ENCODE measurements at regions not wholly inside any gene's neighbourhood (a gene's known extent, or its start where the extent isn't known, plus 50 kb on each side); places are given as distances from the start of the nearest gene placed in this dataset.

DNA sequence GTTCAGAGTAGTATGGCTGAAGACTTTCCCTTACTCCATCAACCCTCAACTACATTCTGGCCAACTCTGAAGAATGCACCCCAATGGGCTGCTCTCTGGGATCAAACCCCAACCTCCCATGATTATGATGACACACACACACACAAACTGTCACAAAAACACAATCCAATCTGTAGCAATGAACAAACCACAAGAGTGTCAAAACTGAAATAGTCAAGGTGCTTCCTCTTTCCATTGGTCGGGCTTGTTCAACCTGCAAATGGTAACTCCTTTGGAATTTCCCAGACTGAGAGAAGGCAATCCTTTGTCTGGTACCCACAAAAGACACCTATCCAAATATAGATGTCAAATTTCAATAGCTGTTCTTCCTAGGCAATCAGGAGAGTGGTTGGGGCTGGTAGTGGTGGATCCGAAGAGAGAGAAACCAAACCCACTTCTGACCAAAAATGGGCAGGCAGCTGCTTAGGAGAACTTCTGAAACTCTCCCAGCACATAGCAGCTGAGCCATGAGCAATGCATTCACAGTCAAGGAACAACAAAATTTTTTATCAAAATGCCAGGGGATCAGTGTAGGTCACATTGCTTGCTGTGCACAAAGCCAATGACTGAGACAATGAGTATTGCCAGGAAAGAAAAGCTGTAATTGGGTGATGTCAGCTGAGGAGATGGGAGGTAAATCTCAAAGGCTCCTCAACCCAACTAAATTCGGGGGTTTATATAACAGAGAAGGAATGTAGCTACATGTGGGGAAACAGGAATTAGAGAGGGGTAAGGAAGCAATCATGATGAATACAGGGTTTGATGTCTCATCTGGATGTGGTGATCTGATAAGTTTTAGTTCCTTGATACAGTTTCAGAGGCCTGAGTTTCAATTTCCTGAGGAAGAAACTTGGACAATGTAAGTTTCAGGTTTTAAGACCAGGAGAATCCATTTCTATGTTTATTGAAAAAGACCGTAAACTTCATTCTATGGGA lies 191.4 kb downstream of the KITLG start:
- TF ChIP-seq EZH2 (IDR thresholded peaks at IDR 0.05), result no peak
- no peak for TF ChIP-seq FOXP2 (optimal IDR thresholded peaks at IDR 0.05; ENCODE audit: control extremely low read depth, extremely low read length, insufficient read depth)
- no peak for TF ChIP-seq POLR2AphosphoS5 (IDR thresholded peaks at IDR 0.05; ENCODE audit: borderline replicate concordance, low read depth, low read length)
- no peak overlapping the region for H3K9ac ChIP-seq (ENCODE audit: insufficient read length)
- H3K4me3 ChIP-seq, result no peak overlapping the region
- no peak overlapping the region for H3K27ac ChIP-seq
- no peak for DNase-seq (ENCODE audit: low read depth, low spot score)
- H3K36me3 ChIP-seq (ENCODE audit: insufficient read depth, low read length), result no peaks in the 10 kb centered on the region
- H3K9me3 ChIP-seq (ENCODE audit: low read depth, low read length), result no peaks in the 10 kb centered on the region; the same call in 1 of the 2 replicates

DNA sequence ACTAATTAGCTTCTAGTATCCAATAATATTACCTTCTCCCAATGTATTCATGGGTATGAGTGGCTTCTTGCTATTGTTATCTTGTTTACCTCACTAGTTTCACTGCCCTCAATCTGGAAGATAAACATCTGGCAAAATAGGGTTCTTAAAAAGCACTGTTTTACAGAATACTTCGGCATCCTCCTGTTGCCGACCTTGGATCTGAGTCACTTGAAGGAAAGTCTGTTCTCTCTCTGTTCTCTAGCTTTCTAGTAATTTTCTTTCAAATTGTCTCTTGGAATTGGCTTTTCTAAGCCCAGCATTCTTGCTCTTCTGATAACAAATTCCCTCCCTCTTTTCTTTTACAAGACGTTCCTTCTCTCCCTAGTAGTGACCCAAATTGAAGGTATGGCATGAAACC lies 189.5 kb downstream of the KITLG start:
- H3K27ac ChIP-seq, result no peak overlapping the region
- TF ChIP-seq POLR2AphosphoS5 (IDR thresholded peaks at IDR 0.05; ENCODE audit: borderline replicate concordance, low read depth, low read length), result no peak
- TF ChIP-seq EZH2 (IDR thresholded peaks at IDR 0.05), result no peak
- no peak for TF ChIP-seq FOXP2 (optimal IDR thresholded peaks at IDR 0.05; ENCODE audit: control extremely low read depth, extremely low read length, insufficient read depth)

DNA sequence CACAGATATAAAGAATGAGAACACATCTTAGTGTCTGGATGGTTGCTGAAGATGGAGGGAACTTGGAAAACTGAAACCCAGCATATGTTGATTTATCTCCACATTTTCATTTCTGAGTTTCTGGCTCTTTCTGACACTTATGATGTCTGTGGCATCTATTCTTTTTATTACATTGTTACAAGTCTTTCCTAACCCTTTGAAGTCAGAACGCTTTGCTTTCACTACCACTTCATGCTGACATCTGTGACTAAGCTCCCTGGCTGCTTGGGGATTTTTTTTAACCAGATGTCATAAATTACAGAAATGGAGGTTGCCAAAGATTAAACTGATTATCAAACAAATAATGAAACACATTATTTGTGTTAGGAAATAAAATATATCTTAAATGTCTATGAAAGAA lies 188.7 kb downstream of the KITLG start:
- TF ChIP-seq POLR2AphosphoS5 (IDR thresholded peaks at IDR 0.05; ENCODE audit: borderline replicate concordance, low read depth, low read length) (no peak), EZH2 (IDR thresholded peaks at IDR 0.05) (no peak), FOXP2 (optimal IDR thresholded peaks at IDR 0.05; ENCODE audit: control extremely low read depth, extremely low read length, insufficient read depth) (no peak)
- Histone ChIP-seq H3K4me3 (no peak overlapping the region), H3K36me3 (ENCODE audit: insufficient read depth, low read length) (no peaks in the 10 kb centered on the region), H3K9me3 (ENCODE audit: low read depth, low read length) (no peaks in the 10 kb centered on the region; the same call in 1 of the 2 replicates), H3K27ac (no peak overlapping the region), H3K9ac (ENCODE audit: insufficient read length) (no peak overlapping the region)
- DNase-seq (ENCODE audit: low read depth, low spot score), result no peak

More for the DNA sequence above, 189.5 kb downstream of the KITLG start:
- no peak overlapping the region for H3K9ac ChIP-seq (ENCODE audit: insufficient read length)
- no peak for DNase-seq (ENCODE audit: low read depth, low spot score)
- H3K36me3 ChIP-seq (ENCODE audit: insufficient read depth, low read length), result no peaks in the 10 kb centered on the region
- H3K9me3 ChIP-seq (ENCODE audit: low read depth, low read length), result no peaks in the 10 kb centered on the region; the same call in 1 of the 2 replicates
- no peak overlapping the region for H3K4me3 ChIP-seq

DNA sequence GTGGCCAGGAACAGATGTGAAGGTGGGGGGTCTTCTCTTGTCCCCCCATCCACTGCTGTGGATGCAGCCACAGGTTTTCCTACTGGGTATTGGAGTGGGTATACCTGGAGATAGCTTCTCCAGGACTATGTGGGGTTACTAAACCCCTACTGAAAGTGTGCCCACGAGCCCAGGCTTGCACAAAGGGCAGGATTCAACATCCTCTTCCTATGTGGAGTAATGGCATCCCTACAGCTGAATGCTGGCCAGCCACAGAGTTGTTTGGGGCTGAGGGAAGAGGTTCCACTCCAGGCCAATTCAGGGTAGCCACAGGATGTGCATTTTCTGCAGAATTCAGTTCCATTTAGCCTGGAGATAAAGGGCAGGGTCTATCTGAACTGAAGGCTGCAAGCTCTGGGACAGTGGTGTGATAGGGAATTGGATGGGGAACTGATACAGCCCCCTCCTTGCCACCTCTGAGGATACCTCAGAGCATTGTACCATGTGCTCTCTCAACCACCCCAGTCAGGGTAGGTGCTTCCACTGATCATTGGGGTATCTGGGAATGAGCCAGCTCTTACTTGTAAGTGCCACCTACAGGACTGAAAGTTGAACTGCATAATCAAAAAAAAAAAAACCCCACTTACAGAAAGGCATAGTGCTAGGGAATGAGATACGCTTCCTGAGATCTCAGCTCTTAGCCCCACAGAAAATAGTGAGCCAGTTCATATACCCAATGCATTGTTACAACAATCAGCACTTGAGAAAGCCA lies 187.1 kb downstream of the KITLG start:
- H3K27ac ChIP-seq, result no peak overlapping the region
- DNase-seq (ENCODE audit: low read depth, low spot score), result no peak
- no peaks in the 10 kb centered on the region for H3K36me3 ChIP-seq (ENCODE audit: insufficient read depth, low read length)
- TF ChIP-seq EZH2 (IDR thresholded peaks at IDR 0.05) (no peak), FOXP2 (optimal IDR thresholded peaks at IDR 0.05; ENCODE audit: control extremely low read depth, extremely low read length, insufficient read depth) (no peak), POLR2AphosphoS5 (IDR thresholded peaks at IDR 0.05; ENCODE audit: borderline replicate concordance, low read depth, low read length) (no peak)
- no peak overlapping the region for H3K4me3 ChIP-seq
- H3K9me3 ChIP-seq (ENCODE audit: low read depth, low read length), result no peaks in the 10 kb centered on the region; the same call in 1 of the 2 replicates
- H3K9ac ChIP-seq (ENCODE audit: insufficient read length), result no peak overlapping the region

DNA sequence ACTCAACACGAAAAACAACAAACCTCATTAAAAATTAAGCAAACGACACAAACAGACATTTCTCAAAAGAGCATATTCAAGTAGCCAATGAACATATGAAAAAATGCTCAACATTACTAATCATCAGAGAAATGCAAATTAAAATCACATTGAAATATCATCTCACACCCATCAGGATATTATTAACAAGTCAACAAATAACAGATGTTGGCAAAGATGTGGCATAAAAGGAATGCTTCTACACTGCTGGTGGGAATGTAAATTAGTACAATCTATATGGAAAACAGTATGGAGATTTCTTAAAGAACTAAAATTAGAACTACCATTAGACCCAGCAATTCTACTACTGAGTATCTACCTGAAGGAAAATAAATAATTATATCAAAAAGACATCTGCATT lies 182.2 kb downstream of the KITLG start:
- no peak overlapping the region for H3K9ac ChIP-seq (ENCODE audit: insufficient read length)
- H3K36me3 ChIP-seq (ENCODE audit: insufficient read depth, low read length), result no peaks in the 10 kb centered on the region
- peak overlapping the region; percentile 30; the same call in 1 of the 2 replicates for H3K4me3 ChIP-seq
- DNase-seq (ENCODE audit: low read depth, low spot score), result no peak
- no peaks in the 10 kb centered on the region; the same call in 1 of the 2 replicates for H3K9me3 ChIP-seq (ENCODE audit: low read depth, low read length)
- peak overlapping the region; percentile 34; the same call in 1 of the 2 replicates for H3K27ac ChIP-seq
- no peak for TF ChIP-seq POLR2AphosphoS5 (IDR thresholded peaks at IDR 0.05; ENCODE audit: borderline replicate concordance, low read depth, low read length)
- TF ChIP-seq EZH2 (IDR thresholded peaks at IDR 0.05), result no peak
- TF ChIP-seq FOXP2 (optimal IDR thresholded peaks at IDR 0.05; ENCODE audit: control extremely low read depth, extremely low read length, insufficient read depth), result no peak

DNA sequence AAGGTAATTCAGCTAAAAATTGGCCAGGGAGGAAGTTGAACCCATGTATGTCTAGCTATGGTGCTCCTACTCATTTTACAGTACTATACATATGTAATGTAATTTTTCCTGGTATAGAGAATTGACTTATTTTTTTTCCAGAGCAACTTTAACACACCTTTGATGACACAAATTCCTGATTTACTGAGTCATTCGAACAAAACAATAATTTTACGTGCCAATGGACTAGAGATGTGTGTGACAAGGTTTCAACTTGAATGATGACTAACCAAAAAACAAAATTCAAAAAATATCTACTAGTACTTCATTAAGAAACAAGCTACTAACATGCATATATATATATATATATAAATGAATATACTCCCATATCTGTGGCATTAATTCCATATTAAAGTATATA lies 180.5 kb downstream of the KITLG start:
- no peak for DNase-seq (ENCODE audit: low read depth, low spot score)
- H3K36me3 ChIP-seq (ENCODE audit: insufficient read depth, low read length), result no peaks in the 10 kb centered on the region
- H3K4me3 ChIP-seq, result no peak overlapping the region

DNA sequence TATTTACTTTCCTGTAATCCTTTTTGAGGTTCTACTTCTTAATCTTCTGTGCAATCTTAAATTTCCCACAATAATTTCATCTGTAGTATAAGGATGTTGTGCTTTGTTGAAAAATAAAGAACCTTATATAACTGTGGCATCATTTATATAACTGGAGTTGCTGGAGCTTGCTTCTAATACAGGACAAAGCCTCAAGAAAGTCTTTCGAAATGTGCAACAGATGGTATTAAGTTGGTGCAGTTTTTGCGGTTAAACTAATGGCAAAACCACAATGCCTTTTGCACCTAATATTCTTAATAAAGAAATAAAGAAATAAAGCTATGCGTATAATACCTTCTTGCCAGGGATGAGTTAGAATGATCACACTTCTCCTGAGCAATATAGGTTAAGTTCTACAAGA lies 180.0 kb downstream of the KITLG start:
- H3K9me3 ChIP-seq (ENCODE audit: low read depth, low read length), result no peaks in the 10 kb centered on the region
- no peak for TF ChIP-seq POLR2AphosphoS5 (IDR thresholded peaks at IDR 0.05; ENCODE audit: borderline replicate concordance, low read depth, low read length)
- no peak for TF ChIP-seq FOXP2 (optimal IDR thresholded peaks at IDR 0.05; ENCODE audit: control extremely low read depth, extremely low read length, insufficient read depth)
- TF ChIP-seq EZH2 (IDR thresholded peaks at IDR 0.05), result no peak
- peak overlapping the region; percentile 61 for H3K27ac ChIP-seq
- peak overlapping the region; percentile 69 for H3K4me3 ChIP-seq
- no peaks in the 10 kb centered on the region for H3K36me3 ChIP-seq (ENCODE audit: insufficient read depth, low read length)
- H3K9ac ChIP-seq (ENCODE audit: insufficient read length), result no peak overlapping the region
- DNase-seq (ENCODE audit: low read depth, low spot score), result no peak

More for the DNA sequence above, 180.5 kb downstream of the KITLG start:
- Histone ChIP-seq H3K27ac (no peak overlapping the region), H3K9me3 (ENCODE audit: low read depth, low read length) (no peaks in the 10 kb centered on the region), H3K9ac (ENCODE audit: insufficient read length) (no peak overlapping the region)
- TF ChIP-seq POLR2AphosphoS5 (IDR thresholded peaks at IDR 0.05; ENCODE audit: borderline replicate concordance, low read depth, low read length) (no peak), EZH2 (IDR thresholded peaks at IDR 0.05) (no peak), FOXP2 (optimal IDR thresholded peaks at IDR 0.05; ENCODE audit: control extremely low read depth, extremely low read length, insufficient read depth) (no peak)

DNA sequence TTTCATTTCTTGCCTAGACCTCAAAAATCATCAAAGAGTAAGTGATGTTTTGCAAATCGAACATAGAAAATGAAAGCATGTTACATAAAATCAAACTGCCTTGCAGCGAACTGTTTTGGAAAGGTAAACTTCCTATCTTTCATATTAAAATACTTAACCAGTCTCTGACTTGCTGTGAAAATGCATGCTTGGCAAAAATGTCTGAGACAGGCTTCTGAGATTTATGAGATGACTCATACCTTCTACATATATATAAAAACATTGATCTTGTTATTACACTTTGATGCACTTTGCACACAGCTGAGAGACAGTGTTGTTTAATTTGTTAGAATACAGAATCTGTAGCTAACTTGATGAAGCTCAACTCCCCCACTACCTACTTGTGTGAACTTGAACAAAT lies 179.1 kb downstream of the KITLG start:
- H3K27ac ChIP-seq, result peak overlapping the region; percentile 61; the same call in 1 of the 2 replicates
- no peak for TF ChIP-seq FOXP2 (optimal IDR thresholded peaks at IDR 0.05; ENCODE audit: control extremely low read depth, extremely low read length, insufficient read depth)
- no peak for TF ChIP-seq EZH2 (IDR thresholded peaks at IDR 0.05)
- TF ChIP-seq POLR2AphosphoS5 (IDR thresholded peaks at IDR 0.05; ENCODE audit: borderline replicate concordance, low read depth, low read length), result no peak
- H3K36me3 ChIP-seq (ENCODE audit: insufficient read depth, low read length), result no peaks in the 10 kb centered on the region
- H3K9ac ChIP-seq (ENCODE audit: insufficient read length), result peak overlapping the region; percentile 30
- no peak for DNase-seq (ENCODE audit: low read depth, low spot score)
- no peaks in the 10 kb centered on the region for H3K9me3 ChIP-seq (ENCODE audit: low read depth, low read length)
- H3K4me3 ChIP-seq, result peak overlapping the region; percentile 69
